ENCODE measurements at regions not wholly inside any gene's neighbourhood (a gene's known extent, or its start where the extent isn't known, plus 50 kb on each side); places are given as distances from the start of the nearest gene placed in this dataset.

- no peak for TF ChIP-seq CTCF (IDR thresholded peaks at IDR 0.05; ENCODE audit: insufficient read depth, low read length)
- DNase-seq (ENCODE audit: low read depth): no peak
Observed at GRCh38 chr13:78370231-78370630, 233.1 kb downstream of the POU4F1 start.

GRCh38 chr13:78364711-78365110 is 238.6 kb downstream of the POU4F1 start:
- H3K4me3 ChIP-seq (ENCODE audit: low read depth, low read length): no peak overlapping the region
- TF ChIP-seq CTCF (IDR thresholded peaks at IDR 0.05; ENCODE audit: insufficient read depth, low read length): no peak
- no peak for DNase-seq (ENCODE audit: low read depth)

More at GRCh38 chr13:78370231-78370630, 233.1 kb downstream of the POU4F1 start:
- no peak overlapping the region for H3K4me3 ChIP-seq (ENCODE audit: low read depth, low read length)

- no peak for DNase-seq (ENCODE audit: low read depth)
- TF ChIP-seq CTCF (IDR thresholded peaks at IDR 0.05; ENCODE audit: insufficient read depth, low read length): no peak
- H3K4me3 ChIP-seq (ENCODE audit: low read depth, low read length): no peak overlapping the region
Observed at GRCh38 chr13:78341032-78341431, 262.3 kb downstream of the POU4F1 start.

GRCh38 chr13:78339927-78340326 is 263.4 kb downstream of the POU4F1 start:
- no peak for TF ChIP-seq CTCF (IDR thresholded peaks at IDR 0.05; ENCODE audit: insufficient read depth, low read length)
- no peak for DNase-seq (ENCODE audit: low read depth)
- H3K4me3 ChIP-seq (ENCODE audit: low read depth, low read length): no peak overlapping the region

GRCh38 chr13:78334059-78334458 is 269.3 kb downstream of the POU4F1 start:
- no peak for TF ChIP-seq CTCF (IDR thresholded peaks at IDR 0.05; ENCODE audit: insufficient read depth, low read length)
- no peak for DNase-seq (ENCODE audit: low read depth)
- no peak overlapping the region for H3K4me3 ChIP-seq (ENCODE audit: low read depth, low read length)

- no peak for TF ChIP-seq CTCF (IDR thresholded peaks at IDR 0.05; ENCODE audit: insufficient read depth, low read length)
- no peak overlapping the region for H3K4me3 ChIP-seq (ENCODE audit: low read depth, low read length)
- no peak for DNase-seq (ENCODE audit: low read depth)
Observed at GRCh38 chr13:78326633-78327032, 276.7 kb downstream of the POU4F1 start.

- no peak for DNase-seq (ENCODE audit: low read depth)
- no peak for TF ChIP-seq CTCF (IDR thresholded peaks at IDR 0.05; ENCODE audit: insufficient read depth, low read length)
- H3K4me3 ChIP-seq (ENCODE audit: low read depth, low read length): no peak overlapping the region
Observed at GRCh38 chr13:78325585-78325984, 277.8 kb downstream of the POU4F1 start.
